HEK293 (cell line): ENCODE measurements at regions not wholly inside any gene's neighbourhood (a gene's known extent, or its start where the extent isn't known, plus 50 kb on each side); places are given as distances from the start of the nearest gene placed in this dataset.

Experiments used
- CTCF ChIP-seq: fragments of 450-650 bp; formaldehyde crosslinking; IDR thresholded peaks from 2 replicates; pipeline ENCODE4 v1.5.1; 2016; ENCODE audit warnings: missing biosample characterization, missing genetic modification characterization
- GLIS1 ChIP-seq: fragments of 450-650 bp; formaldehyde crosslinking; IDR thresholded peaks from 2 replicates; pipeline ENCODE4 v1.5.1; 2016; ENCODE audit warnings: missing biosample characterization, missing genetic modification characterization
- KLF10 ChIP-seq: fragments of 450-650 bp; IDR thresholded peaks from 2 replicates; pipeline ENCODE4 v1.5.1; 2018; ENCODE audit warnings: missing biosample characterization, mild to moderate bottlenecking, missing genetic modification characterization
- MEIS1 ChIP-seq: sonication (generic); formaldehyde crosslinking; IDR thresholded peaks from 2 replicates; pipeline ENCODE4 v1.8.1; 2022; ENCODE audit warnings: missing genetic modification reagents, mild to moderate bottlenecking, borderline replicate concordance
- REST ChIP-seq: fragments of 450-650 bp; formaldehyde crosslinking; IDR thresholded peaks from 2 replicates; pipeline ENCODE4 v1.5.1; 2016; ENCODE audit warnings: missing biosample characterization, missing genetic modification characterization
- ZBTB49 ChIP-seq: fragments of 450-650 bp; formaldehyde crosslinking; IDR thresholded peaks from 2 replicates; pipeline ENCODE4 v1.5.1; 2016; ENCODE audit warnings: missing biosample characterization, missing genetic modification characterization, low read depth
- ZBTB7A ChIP-seq: fragments of 450-650 bp; formaldehyde crosslinking; IDR thresholded peaks from 2 replicates; pipeline ENCODE4 v1.5.1; 2016; ENCODE audit warnings: low read depth, missing biosample characterization, missing genetic modification characterization
- ZNF18 ChIP-seq: fragments of 450-650 bp; formaldehyde crosslinking; IDR thresholded peaks from 2 replicates; pipeline ENCODE4 v1.5.1; 2016; ENCODE audit warnings: missing biosample characterization, missing genetic modification characterization
- ZNF202 ChIP-seq: fragments of 450-650 bp; formaldehyde crosslinking; IDR thresholded peaks from 2 replicates; pipeline ENCODE4 v1.5.1; 2016; ENCODE audit warnings: missing biosample characterization, missing genetic modification characterization, borderline replicate concordance
- ZNF239 ChIP-seq: fragments of 450-650 bp; formaldehyde crosslinking; IDR thresholded peaks from 2 replicates; pipeline ENCODE4 v1.5.1; 2016; ENCODE audit warnings: missing biosample characterization, missing genetic modification characterization
- ZNF354C ChIP-seq: fragments of 450-650 bp; formaldehyde crosslinking; IDR thresholded peaks from 2 replicates; pipeline ENCODE4 v1.5.1; 2016; ENCODE audit warnings: missing biosample characterization, missing genetic modification characterization, low read depth, borderline replicate concordance
- ZNF530 ChIP-seq: fragments of 450-650 bp; formaldehyde crosslinking; IDR thresholded peaks from 2 replicates; pipeline ENCODE4 v1.5.1; 2016; ENCODE audit warnings: low read depth, missing biosample characterization, missing genetic modification characterization
- ZNF623 ChIP-seq: fragments of 450-650 bp; formaldehyde crosslinking; IDR thresholded peaks from 2 replicates; pipeline ENCODE4 v1.5.1; 2016; ENCODE audit warnings: missing biosample characterization, missing genetic modification characterization
- ZNF843 ChIP-seq: fragments of 450-650 bp; formaldehyde crosslinking; IDR thresholded peaks from 2 replicates; pipeline ENCODE4 v1.5.1; 2016; ENCODE audit warnings: missing biosample characterization, missing genetic modification characterization

GRCh38 chr17:70608957-70609356, 439.6 kb downstream of the KCNJ2 start:
- TF ChIP-seq CTCF (no peak), ZNF202 (tag by site-specific recombination) (no peak), ZBTB49 (no peak), ZNF530 (tag by site-specific recombination) (no peak), ZNF18 (no peak), ZNF354C (tag by site-specific recombination) (no peak), ZNF843 (tag by site-specific recombination) (no peak), ZNF239 (no peak), REST (no peak), ZBTB7A (tag by site-specific recombination) (no peak), KLF10 (tag by site-specific recombination) (no peak), GLIS1 (no peak), MEIS1 (no peak), ZNF623 (tag by site-specific recombination) (no peak)
